NCI-H2081 treated with DMSO at 0.1 percent for 48 hours (cell line): ENCODE measurements at regions not wholly inside any gene's neighbourhood (a gene's known extent, or its start where the extent isn't known, plus 50 kb on each side); places are given as distances from the start of the nearest gene placed in this dataset.
"Not testable (repeated sequence)": the region's sequence is repeated elsewhere in the genome, so short reads cannot be mapped to it uniquely, and the experiment has no call there.

Experiments used
- DNase-seq: peaks from one replicate; lab custom pipeline; 2025; lab: John Stamatoyannopoulos, UW

DNA sequence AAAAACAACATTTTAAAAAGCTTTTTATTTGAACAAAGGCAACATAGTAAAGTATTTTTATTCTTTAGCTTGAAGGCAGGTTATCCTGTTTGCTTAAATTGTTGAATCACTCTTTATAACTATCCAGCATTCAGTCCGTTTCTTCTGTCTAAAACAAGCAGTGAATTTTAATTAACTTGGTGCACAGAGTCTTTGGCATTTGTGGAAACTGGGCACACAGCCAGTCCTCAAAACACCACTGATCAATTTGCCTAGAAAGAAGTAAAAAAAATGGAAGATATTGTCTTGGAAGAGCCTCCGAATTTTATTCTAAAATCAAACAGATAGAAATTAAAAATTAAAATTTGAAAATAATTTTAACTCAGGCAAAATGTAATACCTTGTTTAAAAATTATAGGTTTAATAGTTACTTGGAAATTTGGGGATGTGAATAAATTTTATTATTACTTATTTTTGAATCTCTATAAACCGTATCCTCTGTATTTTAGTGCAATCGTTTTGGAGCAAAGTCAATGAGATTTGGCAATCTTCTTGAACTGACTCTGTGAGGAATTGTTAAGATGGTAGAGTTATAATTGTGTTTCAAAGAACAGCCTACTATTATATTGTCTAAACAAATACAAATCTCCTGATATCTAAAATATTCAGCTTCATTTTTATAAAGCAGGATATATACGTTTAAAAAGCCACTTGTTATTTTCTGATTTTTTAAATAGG, 927.0 kb downstream of the SLC16A7 start:
- DNase-seq = no peak

DNA sequence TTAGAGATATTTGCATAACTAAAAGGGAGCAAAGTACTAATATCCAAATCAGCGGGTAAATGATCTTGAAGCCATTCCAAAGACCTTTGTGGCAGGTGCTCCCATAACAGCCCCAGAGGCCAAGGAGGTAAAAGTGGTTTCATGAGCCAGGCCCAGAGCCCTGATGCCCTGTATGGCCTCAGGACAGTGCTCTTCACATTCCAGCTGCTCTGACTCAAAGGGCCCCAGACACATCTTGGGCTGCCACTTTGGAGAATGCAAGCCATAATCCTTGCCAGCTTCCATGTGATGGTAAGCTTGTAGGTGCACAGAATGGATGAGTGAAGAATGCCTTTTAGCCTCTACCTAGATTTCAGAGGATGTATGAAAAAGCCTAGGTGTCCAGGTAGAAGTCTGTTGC, 933.4 kb downstream of the SLC16A7 start:
- DNase-seq = no peak

DNA sequence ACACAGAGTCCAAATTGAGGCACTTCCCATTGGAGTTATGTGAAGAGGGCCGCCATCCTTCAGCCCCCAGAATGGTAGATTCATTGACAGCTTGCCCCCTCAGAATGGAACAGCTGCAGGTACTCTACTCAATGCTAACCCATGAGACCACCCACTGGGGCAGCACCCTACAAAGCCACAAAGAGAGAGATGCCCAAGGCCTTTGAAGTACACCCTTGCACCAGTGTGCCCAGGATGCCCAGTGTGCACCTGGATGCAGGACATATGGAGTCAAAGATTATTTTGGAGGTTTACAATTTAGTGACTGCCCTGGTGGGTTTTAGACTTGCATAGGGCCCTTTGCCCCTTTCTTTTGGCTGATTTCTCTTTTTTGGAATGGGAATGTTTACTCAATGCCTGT, 933.9 kb downstream of the SLC16A7 start:
- no peak for DNase-seq

DNA sequence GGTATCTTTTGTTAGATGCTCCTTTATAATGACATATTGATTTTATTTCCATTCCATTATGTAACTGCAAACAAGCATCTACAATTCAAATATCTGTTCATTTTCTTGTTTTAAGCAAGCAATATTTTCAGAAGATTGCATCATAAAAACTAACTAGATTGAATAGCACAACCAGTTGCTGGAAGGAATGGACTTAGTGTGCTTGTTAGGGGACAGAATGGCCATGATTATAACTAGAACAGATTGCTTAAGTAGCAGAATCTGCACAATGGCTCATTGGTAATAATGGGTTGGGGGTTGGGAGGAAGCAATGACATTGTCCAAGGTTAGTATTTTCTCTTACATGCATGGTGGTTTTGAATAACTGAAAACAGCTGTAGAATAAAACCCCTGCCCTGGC, 939.5 kb downstream of the SLC16A7 start:
- no peak for DNase-seq

DNA sequence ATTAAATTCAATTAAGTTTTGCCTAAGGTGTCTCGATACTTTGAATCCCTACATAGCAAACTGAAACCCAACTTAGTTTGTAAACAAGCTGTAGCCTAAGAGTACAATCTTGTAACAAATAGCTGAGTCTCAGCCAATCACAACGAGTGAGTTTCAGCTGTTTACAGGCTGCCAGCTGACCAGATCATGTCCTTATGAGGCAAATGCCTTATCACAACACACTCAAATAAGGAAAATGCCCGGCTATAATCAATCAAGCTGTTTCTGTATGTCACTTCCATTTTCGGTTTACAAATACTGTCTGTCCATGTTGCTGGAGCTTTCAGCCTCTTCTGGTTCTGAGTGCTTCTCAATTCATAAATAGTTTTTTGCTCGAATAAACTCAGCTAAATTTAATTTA, 943.8 kb downstream of the SLC16A7 start:
- DNase-seq = no peak

DNA sequence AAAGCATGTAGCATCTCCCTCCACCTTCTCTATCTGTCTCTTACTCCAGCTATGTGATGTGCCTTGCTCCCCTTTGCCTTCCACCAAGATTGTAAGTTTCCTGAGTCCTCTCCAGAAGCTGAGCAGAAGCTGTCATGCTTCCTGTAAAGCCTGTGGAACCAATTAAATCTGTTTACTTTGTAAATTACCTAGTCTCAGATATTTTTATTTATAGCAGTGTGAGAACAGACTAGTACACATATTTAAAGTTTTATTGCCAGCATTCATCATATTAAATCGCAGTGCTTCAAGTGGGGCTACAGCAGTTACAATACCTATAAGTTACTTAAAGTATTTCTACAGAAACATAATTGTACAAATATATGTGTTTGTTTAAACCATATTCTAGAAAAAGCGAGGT, 973.1 kb downstream of the SLC16A7 start:
- no peak for DNase-seq

DNA sequence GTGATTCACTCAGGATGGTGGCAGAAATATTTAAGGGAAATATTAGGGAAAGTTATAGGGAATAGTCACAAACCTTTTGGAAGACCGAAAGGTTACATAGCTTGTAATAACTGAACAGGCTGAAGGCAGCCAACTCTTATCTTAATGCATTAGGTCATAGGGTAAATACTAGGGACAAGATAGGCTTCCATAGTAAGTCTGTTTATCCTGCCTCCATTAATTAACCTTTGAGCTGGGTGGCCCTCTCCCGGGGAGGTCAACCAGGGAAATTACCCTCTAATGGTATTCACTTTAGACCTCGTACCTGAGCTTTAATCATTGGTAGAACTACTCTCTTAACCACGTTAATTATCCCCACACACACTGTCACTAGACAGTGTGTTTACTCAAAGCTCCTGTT, 981.8 kb downstream of the SLC16A7 start:
- no peak for DNase-seq

DNA sequence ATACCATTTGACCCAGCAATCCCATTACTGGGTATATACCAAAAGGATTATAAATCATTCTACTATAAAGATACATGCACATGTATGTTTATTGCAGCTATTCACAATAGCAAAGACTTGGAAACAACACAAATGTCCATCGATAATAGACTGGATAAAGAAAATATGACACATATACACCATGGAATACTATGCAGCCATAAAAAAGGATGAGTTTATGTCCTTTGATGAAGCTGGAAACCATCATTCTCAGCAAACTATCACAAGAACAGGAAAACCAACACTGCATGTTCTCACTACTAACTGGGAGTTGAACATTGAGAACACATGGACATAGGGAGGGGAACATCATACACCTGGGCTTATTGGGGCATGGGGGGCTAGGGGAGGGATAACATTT, 991.8 kb downstream of the SLC16A7 start:
- DNase-seq = not testable (repeated sequence)

DNA sequence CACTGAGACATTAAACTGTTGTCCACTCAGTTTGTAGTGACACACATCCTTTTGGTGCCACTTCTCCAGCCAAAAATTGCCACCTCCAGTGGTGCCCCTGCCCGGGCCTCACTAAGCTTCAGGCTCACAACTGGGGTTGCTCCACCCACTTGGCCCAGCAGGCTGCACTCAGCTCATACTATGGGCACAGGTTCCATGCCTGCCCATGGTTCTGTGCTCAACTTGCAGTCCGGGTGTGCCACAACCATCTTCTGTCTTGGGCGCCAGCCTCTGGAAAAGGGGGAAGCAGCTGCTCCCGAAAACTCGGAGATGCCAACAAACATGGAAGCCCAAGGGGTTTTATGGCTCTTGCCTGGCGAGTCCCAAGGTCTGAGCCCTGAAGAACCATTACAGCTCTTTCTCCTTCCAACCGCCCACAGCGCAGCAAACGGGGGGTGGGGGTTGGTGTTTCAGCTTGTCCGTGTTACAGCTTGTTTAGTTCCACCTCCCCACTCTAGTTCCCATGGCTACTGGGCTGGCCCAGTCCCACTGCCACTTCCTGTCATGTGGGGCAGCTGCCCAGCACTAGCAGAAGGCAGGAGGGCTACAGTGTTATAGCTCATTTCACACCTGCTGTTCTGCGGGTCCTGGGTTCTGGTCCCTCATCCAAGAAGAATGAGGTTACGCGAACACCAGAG, 998.3 kb downstream of the SLC16A7 start:
- DNase-seq = no peak

DNA sequence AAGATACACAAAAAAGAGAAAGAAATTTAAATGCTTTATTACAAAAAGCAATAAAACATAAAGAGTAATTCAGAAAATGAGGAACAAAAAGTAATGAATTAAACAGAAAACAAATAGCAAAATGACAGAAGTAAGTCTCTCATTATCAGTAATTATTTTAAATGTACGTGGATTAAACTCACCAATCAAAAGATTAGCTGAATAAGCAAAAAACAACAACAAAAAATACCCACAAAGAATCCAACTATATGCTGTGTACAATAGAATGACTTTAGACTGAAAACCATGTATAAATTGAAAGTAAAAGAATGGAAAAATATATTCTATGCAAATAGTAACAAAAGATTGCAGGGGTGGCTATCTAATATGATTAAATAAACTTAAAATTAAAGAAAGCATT, 1006.8 kb downstream of the SLC16A7 start:
- no peak for DNase-seq

DNA sequence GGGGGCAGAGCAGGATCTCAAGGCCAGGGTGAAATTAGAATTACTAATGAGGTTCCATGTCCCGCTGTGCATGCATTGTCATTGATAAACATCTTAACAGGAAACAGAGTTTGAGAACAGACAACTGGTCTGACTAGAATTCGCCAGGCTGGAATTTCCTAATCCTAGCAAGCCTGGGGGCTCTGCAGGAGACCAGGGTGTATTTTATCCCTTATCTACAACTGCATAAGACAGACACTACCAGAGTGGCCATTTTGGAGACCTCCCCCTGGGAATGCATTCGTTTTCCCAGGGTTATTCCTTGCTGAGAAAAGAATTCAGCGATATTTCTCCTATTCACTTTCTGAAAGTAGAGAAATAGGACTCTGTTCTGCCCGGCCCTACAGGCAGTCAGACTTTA, 1007.6 kb downstream of the SLC16A7 start:
- DNase-seq = not testable (repeated sequence)

DNA sequence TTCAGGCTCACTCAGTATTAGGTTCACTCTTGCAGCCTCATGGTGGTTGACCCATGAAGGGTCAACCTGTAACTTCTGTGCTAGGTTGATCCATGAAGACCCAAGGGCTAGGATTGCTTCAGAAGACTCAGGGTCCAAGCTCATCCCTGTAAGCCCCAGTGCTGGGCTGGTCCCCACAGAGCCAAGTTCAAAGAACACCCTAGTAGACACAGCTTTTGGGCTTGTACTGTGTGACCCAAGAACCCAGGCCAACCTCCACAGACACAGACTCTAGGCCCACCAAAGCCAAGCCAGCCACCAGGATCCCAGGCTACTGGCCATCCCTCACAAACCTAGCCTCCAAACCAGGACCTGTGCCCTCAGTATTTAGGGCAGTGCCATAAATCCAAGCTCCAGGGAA, 1020.6 kb downstream of the SLC16A7 start:
- no peak for DNase-seq

DNA sequence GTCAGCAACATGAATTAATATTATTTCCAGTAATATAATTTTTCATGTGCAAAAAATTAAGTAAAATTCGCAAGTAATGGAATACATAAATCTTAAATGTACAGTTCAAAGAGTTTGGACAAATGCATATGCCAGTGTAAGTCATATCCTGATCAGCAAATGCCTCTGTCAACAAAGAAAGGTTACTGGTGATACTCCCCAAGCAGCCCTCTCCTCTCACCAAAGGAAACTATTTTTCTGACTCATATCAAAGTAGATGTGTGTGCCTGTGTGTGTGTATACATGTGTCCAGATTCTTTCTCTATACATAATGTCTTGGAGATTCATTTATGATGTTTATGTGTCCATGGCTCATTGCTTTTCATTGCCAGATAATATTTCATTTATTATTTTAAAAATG, 1035.0 kb downstream of the SLC16A7 start:
- no peak for DNase-seq

DNA sequence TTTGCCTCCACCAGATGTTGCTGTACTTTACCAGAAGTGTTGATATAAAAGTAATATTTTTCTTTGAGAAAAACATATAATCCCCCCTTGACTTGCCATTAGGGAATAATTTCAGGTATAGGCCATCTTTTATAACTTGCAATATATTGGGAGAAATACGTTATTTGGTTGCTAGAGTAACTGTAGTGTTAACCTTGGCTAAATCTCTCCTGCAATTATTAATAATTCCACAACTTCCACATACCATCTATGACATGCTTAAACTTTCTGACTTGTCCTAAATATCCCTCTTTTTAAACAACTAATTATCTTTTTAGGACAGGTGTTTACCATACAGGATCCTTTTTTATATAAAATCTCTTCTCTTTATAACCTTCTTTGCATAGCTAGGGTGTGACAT, 1048.2 kb downstream of the SLC16A7 start:
- no peak for DNase-seq

DNA sequence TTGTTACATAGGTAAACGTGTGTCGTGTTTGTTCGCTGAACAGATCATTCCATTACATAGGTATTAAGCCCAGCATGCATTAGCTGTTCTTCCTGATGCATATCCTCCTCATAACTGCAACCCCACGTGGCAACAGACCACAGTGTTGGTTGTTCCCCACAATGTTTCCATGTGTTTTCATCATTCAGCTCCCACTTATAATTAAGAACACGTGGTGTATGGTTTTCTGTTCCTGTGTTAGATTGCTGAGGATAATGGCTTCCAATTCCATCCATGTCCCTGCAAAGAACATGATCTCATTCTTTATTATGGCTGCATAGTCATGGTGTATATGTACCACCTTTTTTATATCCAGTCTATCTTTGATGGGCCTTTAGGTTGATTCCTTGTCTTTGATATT, 1071.1 kb downstream of the SLC16A7 start:
- DNase-seq = no peak

DNA sequence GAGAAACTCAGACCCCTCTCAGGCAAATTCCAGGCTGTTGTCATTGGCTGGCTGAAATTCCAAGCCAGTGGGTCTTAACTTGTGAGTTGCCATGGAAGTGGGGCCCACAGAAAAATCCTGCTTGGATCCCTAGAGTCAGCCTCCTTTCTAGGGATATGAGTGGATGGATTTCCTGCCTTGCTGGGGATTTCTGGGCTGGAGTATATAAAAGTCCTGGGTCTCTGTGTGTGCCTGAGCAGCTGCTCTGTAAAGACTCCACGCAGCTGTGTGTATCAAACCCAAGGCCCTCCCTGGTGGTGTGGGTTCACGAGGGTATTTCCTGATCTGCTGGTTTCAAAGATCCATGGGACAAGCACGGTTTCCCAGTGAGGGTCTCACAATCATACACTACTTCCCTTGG, 1077.1 kb downstream of the SLC16A7 start:
- DNase-seq = no peak

DNA sequence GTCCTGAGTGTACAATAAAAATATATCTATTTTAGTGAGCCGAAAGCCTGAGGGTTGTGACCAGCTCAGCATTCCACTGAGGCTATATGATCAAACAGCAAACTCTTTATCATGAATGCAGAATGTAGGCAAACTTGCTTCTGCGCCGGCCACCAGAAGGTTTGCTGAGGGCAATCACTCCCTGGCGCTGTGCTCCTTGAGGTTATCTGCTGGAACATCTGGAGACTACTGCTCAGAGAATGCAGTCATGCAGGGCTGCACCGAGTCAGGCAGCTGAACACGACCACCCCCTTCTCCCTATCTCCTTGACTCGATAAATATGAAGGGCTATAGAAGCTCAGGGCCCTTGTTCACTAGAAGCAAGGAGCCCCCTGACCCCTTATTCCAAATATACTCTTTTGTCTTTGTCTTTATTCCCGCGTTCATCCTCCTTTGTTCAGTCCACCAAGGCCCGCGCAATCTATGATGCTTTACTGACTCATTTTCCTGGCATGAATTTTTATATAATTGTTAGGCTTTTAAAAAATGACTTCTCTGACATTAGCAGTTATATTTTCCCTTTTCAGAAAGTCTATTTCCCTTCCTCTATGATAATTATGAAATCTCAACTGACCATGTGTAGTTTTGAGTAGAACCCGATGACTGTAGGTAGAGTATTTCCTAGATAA, 1089.3 kb downstream of the SLC16A7 start:
- no peak for DNase-seq

DNA sequence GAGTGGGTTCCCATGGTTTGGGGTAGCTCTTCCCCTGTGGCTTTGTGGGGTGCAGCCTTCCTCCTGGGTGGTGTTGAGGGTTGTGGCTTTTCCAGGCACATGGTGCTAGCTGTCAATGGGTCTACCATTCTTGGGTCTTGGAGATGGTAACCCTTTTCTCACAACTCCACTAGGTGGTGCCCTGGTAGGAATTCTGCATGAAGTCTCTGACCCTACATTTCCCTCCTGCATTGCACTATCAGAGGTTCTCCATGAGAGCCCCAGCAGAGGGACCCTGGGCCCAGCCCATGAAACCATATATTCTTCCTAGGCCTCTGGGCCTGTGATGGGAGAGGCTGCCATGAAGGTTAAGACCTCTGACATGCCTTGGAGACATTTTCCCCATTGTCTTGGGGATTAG, 1093.3 kb downstream of the SLC16A7 start:
- DNase-seq = no peak

DNA sequence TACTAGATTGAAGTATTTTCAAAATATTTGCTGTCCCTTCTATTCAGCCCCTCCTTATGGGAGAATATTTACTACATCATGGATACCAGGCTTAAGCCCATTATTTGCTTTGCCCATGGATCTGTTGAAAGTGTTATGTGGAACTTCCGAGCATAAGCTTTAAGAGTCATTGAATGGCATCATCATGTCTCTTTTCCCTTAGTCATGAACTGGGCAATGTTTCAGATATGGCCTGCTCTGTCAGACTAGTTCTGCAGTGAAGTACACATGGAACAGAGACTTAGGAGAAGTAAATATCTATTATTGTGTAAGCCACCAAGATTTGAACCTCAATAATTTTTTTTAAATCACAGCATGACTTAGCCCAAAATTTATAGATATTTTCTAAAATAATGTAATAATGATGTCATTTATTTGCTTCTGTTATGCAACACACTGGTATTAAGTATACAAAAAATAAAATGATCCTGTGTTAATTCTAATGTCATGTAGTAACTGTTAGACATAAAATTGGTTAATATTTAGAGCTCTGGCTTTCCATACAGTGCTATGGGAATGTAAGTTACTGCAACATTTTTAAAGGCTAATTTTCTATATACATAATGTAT, 1097.3 kb downstream of the SLC16A7 start:
- DNase-seq = no peak

DNA sequence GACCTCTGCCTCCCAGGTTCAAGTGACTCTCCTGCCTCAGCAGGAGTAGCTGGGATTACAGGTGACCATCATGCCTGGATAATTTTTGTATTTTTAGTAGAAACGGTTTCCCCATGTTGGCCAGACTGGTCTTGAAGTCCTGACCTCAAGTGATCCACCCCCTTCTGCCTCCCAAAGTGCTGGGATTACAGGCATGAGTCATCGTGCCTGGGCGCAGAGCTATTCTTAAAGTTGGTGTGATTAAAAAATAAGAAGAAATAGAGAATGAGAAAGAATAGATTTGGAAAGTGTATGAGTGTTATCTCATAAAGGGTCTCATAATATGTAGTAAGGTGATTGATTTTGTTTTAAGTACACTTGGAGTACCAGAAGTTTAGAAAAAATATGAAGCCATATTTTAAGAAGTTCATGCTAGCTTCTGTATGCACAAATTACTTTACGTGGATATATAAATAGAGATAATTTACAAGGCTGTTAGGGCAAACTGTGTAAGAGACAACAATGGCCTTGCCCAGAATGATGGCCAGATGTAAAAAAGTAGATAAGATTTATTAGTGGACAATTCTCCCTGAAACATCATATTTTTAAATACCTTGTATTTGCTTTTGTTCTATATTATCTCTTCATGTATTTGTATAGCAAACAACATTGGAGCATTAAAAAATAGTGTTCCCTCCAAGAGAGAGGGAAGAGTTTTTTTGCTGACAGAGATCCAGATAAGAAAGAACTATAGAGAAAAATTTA, 1108.5 kb downstream of the SLC16A7 start:
- no peak for DNase-seq

DNA sequence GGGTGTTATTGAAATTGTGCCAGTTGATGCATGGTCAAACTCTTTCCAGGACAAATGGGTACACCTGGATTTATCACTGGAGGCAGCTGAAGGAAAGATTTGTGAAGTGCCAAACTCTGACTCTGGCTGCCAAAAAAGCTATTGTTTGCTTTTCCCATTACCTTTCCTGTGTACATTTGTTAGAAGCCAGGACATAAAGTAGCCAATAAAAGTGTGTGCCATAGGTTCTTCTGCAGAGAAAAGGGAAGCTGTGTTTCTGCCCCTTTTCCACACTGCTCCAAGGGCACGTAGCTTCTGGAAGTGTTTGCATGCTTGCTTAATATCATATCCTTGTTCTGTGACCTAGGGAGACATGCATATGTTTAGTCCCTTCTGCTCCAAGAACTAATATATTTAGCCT, 1114.4 kb downstream of the SLC16A7 start:
- no peak for DNase-seq
